ENCODE measurements at regions not wholly inside any gene's neighbourhood (a gene's known extent, or its start where the extent isn't known, plus 50 kb on each side); places are given as distances from the start of the nearest gene placed in this dataset.
A peak's percentile ranks its signal among the peaks of the same experiment; 100 is the strongest.

DNA sequence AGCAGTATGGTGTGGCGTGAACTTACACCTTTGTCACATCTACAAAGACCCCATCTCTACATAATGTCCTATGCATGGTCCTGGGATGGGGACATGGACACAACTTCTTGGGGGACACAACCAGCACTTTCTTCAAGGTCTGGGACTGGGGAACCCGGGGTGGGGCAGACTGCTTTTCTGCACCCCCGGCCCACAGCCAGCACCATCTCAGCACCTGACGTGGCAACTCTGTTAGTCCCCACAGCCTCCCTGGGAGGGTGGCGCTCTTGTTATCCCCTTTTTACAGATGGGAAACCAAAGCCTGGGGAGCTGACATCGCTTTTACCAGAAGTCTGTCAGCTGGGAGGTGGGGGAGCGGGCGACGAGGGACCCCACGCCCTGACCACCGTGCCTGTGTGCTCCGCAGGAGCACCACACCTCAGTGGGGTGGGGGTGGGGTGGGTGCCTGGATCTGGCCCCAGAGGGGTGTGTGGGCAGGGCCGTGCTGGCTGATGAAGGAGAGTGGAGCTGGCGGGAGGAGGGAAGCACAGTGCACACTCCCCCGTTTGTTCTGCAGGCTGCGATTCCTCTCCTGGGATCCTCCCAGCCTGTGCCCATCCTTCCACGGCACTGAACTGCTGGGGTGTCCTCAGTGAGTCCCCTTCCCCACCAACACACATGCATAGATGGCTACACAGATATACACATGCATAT is 115.4 kb upstream of the GSE1 start:
- no peak for DNase-seq (ENCODE audit: low spot score)

DNA sequence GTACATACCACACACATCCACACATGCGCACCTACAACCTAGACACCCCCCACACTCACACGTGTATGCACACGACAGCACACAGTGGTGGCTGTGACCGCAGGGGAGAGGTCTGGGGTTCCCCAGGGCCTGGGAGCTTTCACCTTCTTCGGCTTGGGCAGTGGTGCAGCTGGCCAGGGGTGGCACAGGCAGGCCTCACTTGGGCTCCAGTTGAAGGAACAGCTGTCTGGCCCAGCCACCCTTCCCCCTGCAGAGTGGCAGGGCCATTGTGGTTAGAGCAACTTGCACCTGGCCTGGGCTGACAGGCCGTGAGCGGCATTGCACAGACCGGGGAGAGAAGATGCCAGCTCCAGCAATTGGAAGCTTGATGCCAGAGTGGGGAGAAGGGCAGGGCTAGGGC is 114.5 kb upstream of the GSE1 start:
- no peak for DNase-seq (ENCODE audit: low spot score)

GRCh38 chr16:85500220-85500619 is 112.9 kb upstream of the GSE1 start:
- DNase-seq (ENCODE audit: low spot score) = no peak

DNA sequence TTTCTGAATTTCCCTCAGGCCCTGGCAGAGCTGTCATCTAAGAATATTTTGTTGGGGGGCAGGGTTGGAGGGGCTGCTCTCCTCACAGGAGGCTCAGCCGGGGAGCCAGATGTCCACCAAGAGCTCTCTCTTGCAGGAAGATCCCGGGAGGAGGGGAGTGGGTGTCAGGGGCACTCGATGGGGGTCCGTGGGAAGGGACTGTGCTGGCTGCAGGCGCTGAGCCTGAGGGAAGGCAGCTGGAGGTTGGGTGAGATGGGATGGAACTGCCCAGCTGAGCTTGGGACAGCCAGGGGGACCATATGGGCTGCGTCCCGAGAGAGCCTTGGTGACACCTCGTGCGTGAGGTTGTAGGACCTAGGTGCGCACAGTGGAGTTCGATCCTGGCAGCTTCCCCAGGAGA is 111.2 kb upstream of the GSE1 start:
- no peak for DNase-seq (ENCODE audit: low spot score)

GRCh38 chr16:85502357-85502756 is 110.8 kb upstream of the GSE1 start:
- DNase-seq (ENCODE audit: low spot score) = no peak

DNA sequence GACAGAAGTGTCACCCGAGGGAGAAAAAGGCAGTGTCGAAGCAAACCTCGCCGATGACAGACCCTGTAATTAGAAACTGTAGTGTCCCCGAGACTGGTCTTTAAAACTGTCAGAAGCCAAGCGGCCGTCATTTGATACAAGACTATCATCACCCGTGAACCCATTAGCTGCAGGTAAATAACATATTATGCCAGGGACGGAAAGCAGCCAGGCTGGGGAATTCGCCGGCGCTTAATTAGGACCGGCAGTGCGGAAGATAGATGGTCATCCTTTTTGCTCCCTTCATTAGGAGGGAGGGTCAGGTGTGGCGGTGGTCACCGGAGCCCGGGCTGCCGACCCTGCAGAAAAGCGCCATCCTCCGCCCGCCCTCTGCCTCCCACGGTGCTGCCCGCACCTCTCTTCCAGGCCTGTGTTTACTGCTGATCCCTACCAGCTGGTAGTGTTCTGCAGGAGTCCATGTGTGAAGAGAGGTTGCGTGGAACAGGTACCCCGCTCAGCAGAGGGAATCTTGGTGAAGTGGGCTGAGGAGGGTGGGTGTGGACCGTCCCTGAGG is 109.4 kb upstream of the GSE1 start:
- DNase-seq (ENCODE audit: low spot score) = no peak

DNA sequence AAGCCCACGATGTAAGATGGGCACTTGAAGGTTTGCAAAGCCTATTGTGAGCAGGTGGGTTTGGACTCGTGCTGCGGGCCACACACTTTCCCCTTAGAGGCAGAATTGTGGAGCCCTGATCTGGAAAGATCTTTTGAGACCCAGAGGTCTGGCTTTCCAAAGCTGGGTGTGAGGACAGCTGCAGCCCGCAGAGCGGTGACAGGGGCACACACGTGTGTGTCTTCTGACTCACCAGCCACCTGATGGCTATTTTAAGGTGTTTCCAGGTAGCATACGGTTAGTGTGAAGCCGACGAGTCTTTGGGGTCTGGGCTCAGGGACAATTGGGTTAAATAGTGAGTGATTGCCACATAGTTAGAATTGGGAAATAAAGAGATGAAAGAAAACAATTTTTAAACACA is 108.9 kb upstream of the GSE1 start:
- no peak for DNase-seq (ENCODE audit: low spot score)

GRCh38 chr16:85505794-85506634 is 107.1 kb upstream of the GSE1 start:
- no peak for DNase-seq (ENCODE audit: low spot score)

DNA sequence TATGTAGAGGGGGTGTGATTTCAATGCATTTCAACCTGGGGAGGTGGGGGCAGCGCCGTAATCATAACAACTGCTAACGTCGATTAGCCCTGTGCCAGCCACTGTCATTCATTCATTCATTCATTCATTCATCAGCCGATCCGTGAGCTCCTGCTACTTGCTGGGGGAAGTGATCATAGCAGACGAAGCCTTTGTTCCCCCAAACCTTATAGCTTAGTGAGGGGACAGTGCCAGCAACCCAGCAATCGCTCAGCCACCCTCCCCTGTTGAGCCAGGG is 106.5 kb upstream of the GSE1 start:
- no peak for DNase-seq (ENCODE audit: low spot score)

GRCh38 chr16:85507342-85507741 is 105.8 kb upstream of the GSE1 start:
- no peak for DNase-seq (ENCODE audit: low spot score)

GRCh38 chr16:85508388-85508787 is 104.7 kb upstream of the GSE1 start:
- DNase-seq (ENCODE audit: low spot score) = no peak

DNA sequence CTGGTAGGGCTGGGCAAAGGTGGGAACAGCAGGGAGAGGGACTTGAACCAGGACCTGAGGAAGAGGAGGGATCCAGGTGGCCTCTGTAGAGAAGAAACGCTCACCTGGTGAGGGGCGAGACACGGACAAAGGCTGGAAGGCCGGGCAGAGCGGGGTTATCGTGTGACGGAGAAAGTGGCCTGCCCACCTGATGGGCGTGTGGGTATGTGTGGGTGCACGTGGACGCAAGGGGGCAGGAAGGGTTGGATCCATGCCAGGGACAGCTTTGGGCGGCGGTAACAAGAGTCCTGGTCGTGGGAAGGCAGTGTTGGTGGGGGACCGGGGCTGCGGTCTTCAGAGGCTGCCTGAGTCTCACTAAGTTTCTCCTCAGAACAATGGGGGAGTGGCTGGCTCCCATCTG is 104.1 kb upstream of the GSE1 start:
- DNase-seq (ENCODE audit: low spot score) = no peak

GRCh38 chr16:85510041-85510659 is 103.0 kb upstream of the GSE1 start:
- no peak for DNase-seq (ENCODE audit: low spot score)

DNA sequence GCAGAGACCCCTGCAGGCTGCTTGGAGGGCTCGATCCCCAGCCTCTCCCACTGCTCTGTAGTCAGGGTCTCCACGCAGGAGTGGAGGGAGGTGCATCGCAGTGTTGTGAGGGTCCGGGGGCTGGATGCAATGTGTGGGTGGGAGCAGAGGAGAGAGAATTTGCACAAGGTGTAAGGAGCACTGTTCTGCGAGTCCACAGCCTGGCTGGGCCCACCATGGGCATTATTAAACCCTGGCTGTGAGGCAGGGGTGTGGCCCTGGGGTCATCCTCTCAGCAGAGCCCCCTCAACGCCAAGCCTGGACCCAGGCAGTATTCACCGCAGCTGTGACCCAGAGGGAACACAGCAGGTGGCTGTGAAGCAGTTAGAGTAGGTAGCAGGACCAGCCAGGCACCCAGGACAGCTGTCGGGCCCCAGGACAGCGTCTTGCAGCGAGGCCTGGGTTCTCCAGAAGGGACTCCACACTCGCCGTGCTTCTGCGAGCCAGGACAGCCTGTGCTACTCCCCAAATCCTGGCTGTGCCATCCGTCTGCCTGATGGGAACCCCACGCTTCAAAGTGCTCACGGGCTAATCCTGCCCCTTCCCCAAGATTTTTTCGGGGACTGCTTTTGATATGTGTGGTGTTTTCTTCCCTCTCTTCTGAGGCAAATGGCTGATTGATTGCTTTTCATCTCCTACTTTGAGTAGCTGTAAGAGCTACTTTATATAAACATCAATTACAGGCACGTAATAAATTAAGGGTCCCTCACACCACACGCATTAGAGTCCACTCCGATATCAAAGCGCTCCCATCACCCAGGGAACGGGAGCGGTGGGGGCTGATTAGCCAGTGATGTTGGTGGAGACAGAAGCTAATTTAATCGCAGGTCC is 100.9 kb upstream of the GSE1 start:
- no peak for DNase-seq (ENCODE audit: low spot score)

GRCh38 chr16:85512808-85513115 is 100.4 kb upstream of the GSE1 start:
- no peak for DNase-seq (ENCODE audit: low spot score)

- no peak for DNase-seq (ENCODE audit: low spot score)
These were observed 99.9 kb upstream of the GSE1 start for GRCh38 chr16:85513180-85513579.

GRCh38 chr16:85513649-85514048 is 99.5 kb upstream of the GSE1 start:
- no peak for DNase-seq (ENCODE audit: low spot score)

DNA sequence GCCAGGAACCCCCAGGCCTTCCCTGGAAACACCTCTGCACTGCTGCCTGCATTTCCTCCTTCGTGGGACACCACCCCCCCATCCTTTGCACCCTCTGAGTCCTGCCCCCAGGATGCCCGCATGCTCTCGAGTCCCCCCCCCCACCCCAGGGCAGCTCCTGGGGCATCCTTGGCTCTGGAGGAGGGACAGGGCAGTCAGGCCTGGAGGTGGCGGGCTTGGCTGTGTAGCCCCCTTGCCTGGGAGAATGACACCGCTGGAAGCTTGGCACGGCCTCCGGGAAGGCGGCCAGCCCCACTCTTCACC is 98.9 kb upstream of the GSE1 start:
- no peak for DNase-seq (ENCODE audit: low spot score)

GRCh38 chr16:85514598-85515318 is 98.4 kb upstream of the GSE1 start:
- peak; percentile 99 for DNase-seq (ENCODE audit: low spot score)

- DNase-seq (ENCODE audit: low spot score) = no peak
These were observed 97.8 kb upstream of the GSE1 start for GRCh38 chr16:85515319-85515745.

GRCh38 chr16:85515830-85516397 is 97.2 kb upstream of the GSE1 start:
- peak; percentile 85 for DNase-seq (ENCODE audit: low spot score)

DNA sequence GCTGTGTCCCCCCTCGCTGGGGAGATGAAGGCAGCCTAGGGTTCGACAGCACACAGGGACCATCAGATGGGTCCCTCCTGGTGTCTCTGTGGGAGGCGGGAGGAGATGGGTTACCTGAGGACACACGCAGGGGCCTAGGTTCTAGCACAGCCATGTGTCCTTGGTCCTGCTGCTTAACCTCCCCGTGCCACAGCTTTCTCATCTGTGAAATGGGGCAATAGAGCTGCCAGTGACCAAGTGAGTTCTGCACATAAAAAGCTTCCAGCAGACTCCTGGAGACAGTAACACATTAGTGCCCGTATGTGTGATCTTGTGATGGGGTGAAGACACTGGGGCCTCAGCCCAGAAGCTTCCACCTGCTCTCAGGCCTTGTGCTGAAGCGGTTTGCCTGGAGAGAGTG is 96.0 kb upstream of the GSE1 start:
- no peak for DNase-seq (ENCODE audit: low spot score)

Data from HuH-7.5 (cell line).